K562 (cell line): ENCODE measurements at regions not wholly inside any gene's neighbourhood (a gene's known extent, or its start where the extent isn't known, plus 50 kb on each side); places are given as distances from the start of the nearest gene placed in this dataset.

Experiments used
- ATAC-seq: fragments of 200-7000 bp; cut with Tn5 transposase; 3 replicates; pipeline ENCODE4 v1.9.1; 2020; ENCODE audit warnings: moderate library complexity
- BruUV-seq: library from RNA; stranded (reverse); fragments of 400-500 nt; replicated peaks from 2 replicates; lab custom pipeline; 2021; lab: Mats Ljungman, UMichigan
- CTCF ChIA-PET: fragments of 300-600 bp; formaldehyde crosslinking; extraction: SDS; loops from one replicate; lab custom pipeline; 2021; ENCODE audit warnings: low intra/inter-chr PET ratio; lab: Yijun Ruan, JAX
- POLR2A ChIA-PET: fragments of 300-600, 350-650 bp; sonication (Branson Sonifier 250); formaldehyde crosslinking; extraction: SDS; loops from one replicate; lab custom pipeline; 2021; ENCODE audit warnings: antibody characterized with exemption, inconsistent platforms; lab: Yijun Ruan, JAX
- DNase-seq, 4 experiments: peaks; one replicate each; pipeline versions ENCODE4 v3.0.0 to v3.0.0-alpha.2; 2011 to 2018; ENCODE audit warnings: low spot score in 3 of 4, mixed read lengths in 3 of 4; ENCODE audit errors: extremely low read depth in 1 of 4
- FAIRE-seq: peaks from 2 replicates; lab custom pipeline; 2011; peaks lifted over from hg19 to GRCh38; lab: Jason Lieb, UNC
- H2AFZ ChIP-seq: 2 replicates; pipeline ENCODE4 v1.6.0; 2011; ENCODE audit warnings: low read depth, low read length, control low read depth, inconsistent platforms
- H3K27ac ChIP-seq: fragments of 200-600 bp; 3 replicates; pipeline ENCODE4 v1.8.0; 2011; ENCODE audit warnings: low read depth, mild to moderate bottlenecking, control low read depth, inconsistent platforms, low read length, moderate library complexity, mixed read lengths; ENCODE audit errors: extremely low read depth
- H3K27me3 ChIP-seq, 2 experiments: fragments of 300-600 bp in 1 of 2; 2 replicates in 1 of 2; 3 replicates in 1 of 2; pipeline versions ENCODE4 v1.6.0 to v1.8.0; 2011; ENCODE audit warnings: inconsistent platforms in 2 of 2, low read length in 2 of 2, mild to moderate bottlenecking in 1 of 2, mixed read lengths in 1 of 2, moderate library complexity in 1 of 2; ENCODE audit not compliant: control insufficient read depth in 2 of 2, insufficient read depth in 2 of 2
- H3K36me3 ChIP-seq: fragments of 300-600 bp; 3 replicates; pipeline ENCODE4 v1.8.0; 2011; ENCODE audit warnings: mild to moderate bottlenecking, low read length, inconsistent platforms; ENCODE audit not compliant: control insufficient read depth, insufficient read depth
- H3K4me1 ChIP-seq, 2 experiments: fragments of 200-600 bp in 1 of 2; replicated peaks in 1 of 2; 2 replicates in 1 of 2; 3 replicates in 1 of 2; pipeline versions ENCODE4 v1.5.1 to v1.8.0; 2011; ENCODE audit warnings: inconsistent platforms in 2 of 2, low read length in 2 of 2, mild to moderate bottlenecking in 1 of 2, mixed read lengths in 1 of 2, moderate library complexity in 1 of 2; ENCODE audit not compliant: control insufficient read depth in 2 of 2, insufficient read depth in 2 of 2
- H3K4me2 ChIP-seq: 2 replicates; pipeline ENCODE4 v1.6.1; 2011; ENCODE audit warnings: low read length, control low read depth, inconsistent platforms, mixed read lengths; ENCODE audit not compliant: insufficient read depth
- H3K4me3 ChIP-seq: fragments of 200-600 bp; sonication (generic), shearing (Covaris generic); 2 replicates; pipeline ENCODE4 v1.5.1; 2016; ENCODE audit warnings: control low read depth, inconsistent platforms
- H3K79me2 ChIP-seq: fragments of 200-600 bp; 3 replicates; pipeline ENCODE4 v1.8.0; 2011; ENCODE audit warnings: low read length, inconsistent platforms; ENCODE audit not compliant: control insufficient read depth, insufficient read depth
- H3K9ac ChIP-seq, 2 experiments: 2 replicates each; pipeline versions ENCODE4 v1.6.0 to v1.6.1; 2011; ENCODE audit warnings: low read depth in 2 of 2, low read length in 2 of 2, control low read depth in 1 of 2, inconsistent platforms in 1 of 2, mild to moderate bottlenecking in 1 of 2, mixed read lengths in 1 of 2; ENCODE audit not compliant: insufficient read depth in 1 of 2
- H3K9me1 ChIP-seq: one replicate; pipeline ENCODE4 v1.6.0; 2011; ENCODE audit warnings: inconsistent platforms, mild to moderate bottlenecking, low read length, moderate library complexity; ENCODE audit not compliant: control insufficient read depth, insufficient read depth
- H3K9me3 ChIP-seq: replicated peaks from 2 replicates; pipeline ENCODE4 v1.5.1; 2011; ENCODE audit warnings: low read depth, low read length, inconsistent platforms; ENCODE audit not compliant: control insufficient read depth, insufficient read depth
- H4K20me1 ChIP-seq: replicated peaks from 2 replicates; pipeline ENCODE4 v1.6.1; 2011; ENCODE audit warnings: low read length, inconsistent platforms, mixed read lengths; ENCODE audit not compliant: control insufficient read depth, insufficient read depth
- CREB3L1 ChIP-seq: fragments of 450-650 bp; IDR thresholded peaks from 2 replicates; pipeline ENCODE4 v1.6.1; 2014; ENCODE audit warnings: low read depth, mild to moderate bottlenecking, moderate library complexity, borderline replicate concordance
- DMBX1 ChIP-seq: fragments of 250-450 bp; sonication (Bioruptor Pico); IDR thresholded peaks from 2 replicates; pipeline ENCODE4 v1.8.0; 2022; ENCODE audit warnings: inconsistent platforms, mild to moderate bottlenecking, moderate library complexity, borderline replicate concordance
- GTF2E2 ChIP-seq: fragments of 200-800 bp; sonication (Bioruptor generic); IDR thresholded peaks from 2 replicates; pipeline ENCODE4 v1.6.1; 2016; ENCODE audit warnings: missing genetic modification characterization, missing compliant biosample characterization
- HEY1 ChIP-seq: fragments of 250-450 bp; sonication (Bioruptor Pico); IDR thresholded peaks from 2 replicates; pipeline ENCODE4 v1.5.0; 2020; ENCODE audit warnings: mild to moderate bottlenecking, moderate library complexity, borderline replicate concordance
- MAFG ChIP-seq: fragments of 450-650 bp; conservative IDR thresholded peaks from 2 replicates; pipeline ENCODE4 v1.6.1; 2016; ENCODE audit warnings: missing genetic modification characterization, missing compliant biosample characterization
- NCOA4 ChIP-seq: fragments of 450-650 bp; IDR thresholded peaks from 2 replicates; pipeline ENCODE4 v1.6.1; 2018; ENCODE audit warnings: mild to moderate bottlenecking; ENCODE audit not compliant: partially characterized antibody
- NFE2L1 ChIP-seq: fragments of 450-650 bp; IDR thresholded peaks from 2 replicates; pipeline ENCODE4 v1.6.1; 2016; ENCODE audit warnings: missing genetic modification characterization, low read depth, mild to moderate bottlenecking, missing compliant biosample characterization, moderate library complexity, borderline replicate concordance
- RUNX1 ChIP-seq: sonication (generic); IDR thresholded peaks from 2 replicates; pipeline ENCODE4 v1.6.1; 2016; ENCODE audit warnings: antibody characterized with exemption, low read depth
- SMAD2 ChIP-seq: fragments of 150-350 bp; IDR thresholded peaks from 2 replicates; pipeline ENCODE4 v1.6.1; 2014; ENCODE audit warnings: low read depth, mild to moderate bottlenecking, low read length
- ZFP91 ChIP-seq: sonication (generic); formaldehyde crosslinking; IDR thresholded peaks from 2 replicates; pipeline ENCODE4 v1.8.0; 2022; ENCODE audit warnings: mild to moderate bottlenecking, missing genetic modification reagents
- ZNF79 ChIP-seq: fragments of 250-450 bp; sonication (Bioruptor Pico); IDR thresholded peaks from 2 replicates; pipeline ENCODE4 v1.4.0; 2020; ENCODE audit warnings: low read depth, mild to moderate bottlenecking, moderate library complexity
- in situ Hi-C: fragments of 300-500 bp; cut with MboI; formaldehyde crosslinking; loops from 4 replicates; pipeline ENCODE4 v1.15.0; 2018; ENCODE audit warnings: inconsistent platforms, mixed read lengths
- intact Hi-C: fragments of 100-400 bp; cut with micrococcal nuclease; formaldehyde crosslinking; loops from 2 replicates; pipeline ENCODE4 v1.14.2; 2022
- TF ChIP-seq, protein P1 (sequence below): sonication (generic); formaldehyde crosslinking; IDR thresholded peaks from 2 replicates; pipeline ENCODE4 v1.8.0; 2023; ENCODE audit warnings: missing genetic modification reagents, mild to moderate bottlenecking, borderline replicate concordance
- TF ChIP-seq, protein P2 (sequence below): fragments of 450-650 bp; IDR thresholded peaks from 2 replicates; pipeline ENCODE4 v1.6.1; 2016; ENCODE audit warnings: low read depth, mild to moderate bottlenecking, moderate library complexity

GRCh38 chr2:145374165-145374564, 854.2 kb upstream of the ZEB2 start:
- Histone ChIP-seq H3K4me3 (no peak overlapping the region), H3K9me1 (no peaks in the 10 kb centered on the region), H3K27me3 (no peaks in the 10 kb centered on the region), H4K20me1 (no peaks in the 10 kb centered on the region), H3K4me1 (no peaks in the 10 kb centered on the region), H3K36me3 (no peaks in the 10 kb centered on the region), H3K27ac (no peak overlapping the region), H3K79me2 (no peaks in the 10 kb centered on the region), H3K4me2 (no peak overlapping the region), H3K9ac (no peak overlapping the region), H2AFZ (no peak overlapping the region), H3K9me3 (no peaks in the 10 kb centered on the region)
- intact Hi-C loops (no loop called here), in situ Hi-C loops (no loop called here)
- CTCF ChIA-PET = no interaction called here
- POLR2A ChIA-PET = interaction anchor here (1.0 kb wide), 1 partner anchor 11 kb away, joined by 3 read pairs; no protein-coding TSS in a partner anchor
- TF ChIP-seq NFE2L1 (tag) = no peak
- TF ChIP-seq HEY1 (CRISPR knock-in tag) = no peak
- TF ChIP-seq NCOA4 = no peak
- TF ChIP-seq CREB3L1 = no peak
- TF ChIP-seq SMAD2 = no peak
- no peak for TF ChIP-seq DMBX1
- TF ChIP-seq, protein P1, sequence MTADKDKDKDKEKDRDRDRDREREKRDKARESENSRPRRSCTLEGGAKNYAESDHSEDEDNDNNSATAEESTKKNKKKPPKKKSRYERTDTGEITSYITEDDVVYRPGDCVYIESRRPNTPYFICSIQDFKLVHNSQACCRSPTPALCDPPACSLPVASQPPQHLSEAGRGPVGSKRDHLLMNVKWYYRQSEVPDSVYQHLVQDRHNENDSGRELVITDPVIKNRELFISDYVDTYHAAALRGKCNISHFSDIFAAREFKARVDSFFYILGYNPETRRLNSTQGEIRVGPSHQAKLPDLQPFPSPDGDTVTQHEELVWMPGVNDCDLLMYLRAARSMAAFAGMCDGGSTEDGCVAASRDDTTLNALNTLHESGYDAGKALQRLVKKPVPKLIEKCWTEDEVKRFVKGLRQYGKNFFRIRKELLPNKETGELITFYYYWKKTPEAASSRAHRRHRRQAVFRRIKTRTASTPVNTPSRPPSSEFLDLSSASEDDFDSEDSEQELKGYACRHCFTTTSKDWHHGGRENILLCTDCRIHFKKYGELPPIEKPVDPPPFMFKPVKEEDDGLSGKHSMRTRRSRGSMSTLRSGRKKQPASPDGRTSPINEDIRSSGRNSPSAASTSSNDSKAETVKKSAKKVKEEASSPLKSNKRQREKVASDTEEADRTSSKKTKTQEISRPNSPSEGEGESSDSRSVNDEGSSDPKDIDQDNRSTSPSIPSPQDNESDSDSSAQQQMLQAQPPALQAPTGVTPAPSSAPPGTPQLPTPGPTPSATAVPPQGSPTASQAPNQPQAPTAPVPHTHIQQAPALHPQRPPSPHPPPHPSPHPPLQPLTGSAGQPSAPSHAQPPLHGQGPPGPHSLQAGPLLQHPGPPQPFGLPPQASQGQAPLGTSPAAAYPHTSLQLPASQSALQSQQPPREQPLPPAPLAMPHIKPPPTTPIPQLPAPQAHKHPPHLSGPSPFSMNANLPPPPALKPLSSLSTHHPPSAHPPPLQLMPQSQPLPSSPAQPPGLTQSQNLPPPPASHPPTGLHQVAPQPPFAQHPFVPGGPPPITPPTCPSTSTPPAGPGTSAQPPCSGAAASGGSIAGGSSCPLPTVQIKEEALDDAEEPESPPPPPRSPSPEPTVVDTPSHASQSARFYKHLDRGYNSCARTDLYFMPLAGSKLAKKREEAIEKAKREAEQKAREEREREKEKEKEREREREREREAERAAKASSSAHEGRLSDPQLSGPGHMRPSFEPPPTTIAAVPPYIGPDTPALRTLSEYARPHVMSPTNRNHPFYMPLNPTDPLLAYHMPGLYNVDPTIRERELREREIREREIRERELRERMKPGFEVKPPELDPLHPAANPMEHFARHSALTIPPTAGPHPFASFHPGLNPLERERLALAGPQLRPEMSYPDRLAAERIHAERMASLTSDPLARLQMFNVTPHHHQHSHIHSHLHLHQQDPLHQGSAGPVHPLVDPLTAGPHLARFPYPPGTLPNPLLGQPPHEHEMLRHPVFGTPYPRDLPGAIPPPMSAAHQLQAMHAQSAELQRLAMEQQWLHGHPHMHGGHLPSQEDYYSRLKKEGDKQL = no peak
- no peak for TF ChIP-seq ZNF79 (CRISPR knock-in tag)
- TF ChIP-seq GTF2E2 = no peak
- TF ChIP-seq RUNX1 = no peak
- TF ChIP-seq ZFP91 (CRISPR knock-in tag) = no peak
- TF ChIP-seq, protein P2, sequence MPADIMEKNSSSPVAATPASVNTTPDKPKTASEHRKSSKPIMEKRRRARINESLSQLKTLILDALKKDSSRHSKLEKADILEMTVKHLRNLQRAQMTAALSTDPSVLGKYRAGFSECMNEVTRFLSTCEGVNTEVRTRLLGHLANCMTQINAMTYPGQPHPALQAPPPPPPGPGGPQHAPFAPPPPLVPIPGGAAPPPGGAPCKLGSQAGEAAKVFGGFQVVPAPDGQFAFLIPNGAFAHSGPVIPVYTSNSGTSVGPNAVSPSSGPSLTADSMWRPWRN = no peak
- TF ChIP-seq MAFG (tag) = no peak
- FAIRE-seq = no peak
- no peak for DNase-seq
- ATAC-seq = no peak
- BruUV-seq = no TSS peak
